ENCODE measurements at regions not wholly inside any gene's neighbourhood (a gene's known extent, or its start where the extent isn't known, plus 50 kb on each side); places are given as distances from the start of the nearest gene placed in this dataset.

GRCh38 chr14:104435147-104436046, 144.2 kb upstream of the C14orf180 start:
- DNase-seq (ENCODE audit: low read depth in 1 of 2, low spot score in 1 of 2), result no peak

- no peak for DNase-seq (ENCODE audit: low read depth in 1 of 2, low spot score in 1 of 2)
Observed at GRCh38 chr14:104436047-104436591, 143.4 kb upstream of the C14orf180 start.

- DNase-seq (ENCODE audit: low read depth in 1 of 2, low spot score in 1 of 2), result no peak
Observed at GRCh38 chr14:104436741-104437701, 142.5 kb upstream of the C14orf180 start.

GRCh38 chr14:104437703-104438102, 141.9 kb upstream of the C14orf180 start:
- no peak for DNase-seq (ENCODE audit: low read depth in 1 of 2, low spot score in 1 of 2)

- no peak for DNase-seq (ENCODE audit: low read depth in 1 of 2, low spot score in 1 of 2)
Observed at GRCh38 chr14:104438166-104438887, 141.2 kb upstream of the C14orf180 start.

GRCh38 chr14:104439625-104440024, 139.9 kb upstream of the C14orf180 start:
- DNase-seq (ENCODE audit: low read depth in 1 of 2, low spot score in 1 of 2), result no peak

- no peak for DNase-seq (ENCODE audit: low read depth in 1 of 2, low spot score in 1 of 2)
Observed at GRCh38 chr14:104440297-104440956, 139.1 kb upstream of the C14orf180 start.

GRCh38 chr14:104441275-104442106, 138.1 kb upstream of the C14orf180 start:
- no peak for DNase-seq (ENCODE audit: low read depth in 1 of 2, low spot score in 1 of 2)

GRCh38 chr14:104442107-104442551, 137.4 kb upstream of the C14orf180 start:
- no peak for DNase-seq (ENCODE audit: low read depth in 1 of 2, low spot score in 1 of 2)

GRCh38 chr14:104442631-104443390, 136.8 kb upstream of the C14orf180 start:
- DNase-seq (ENCODE audit: low read depth in 1 of 2, low spot score in 1 of 2), result no peak

- no peak for DNase-seq (ENCODE audit: low read depth in 1 of 2, low spot score in 1 of 2)
Observed at GRCh38 chr14:104443391-104444158, 136.0 kb upstream of the C14orf180 start.

GRCh38 chr14:104444159-104445030, 135.2 kb upstream of the C14orf180 start:
- DNase-seq (ENCODE audit: low read depth in 1 of 2, low spot score in 1 of 2), result no peak

- DNase-seq (ENCODE audit: low read depth in 1 of 2, low spot score in 1 of 2), result no peak
Observed at GRCh38 chr14:104445086-104445485, 134.5 kb upstream of the C14orf180 start.

- DNase-seq (ENCODE audit: low read depth in 1 of 2, low spot score in 1 of 2), result no peak
Observed at GRCh38 chr14:104445832-104446381, 133.7 kb upstream of the C14orf180 start.

GRCh38 chr14:104446611-104447010, 133.0 kb upstream of the C14orf180 start:
- no peak for DNase-seq (ENCODE audit: low read depth in 1 of 2, low spot score in 1 of 2)

GRCh38 chr14:104447750-104448149, 131.8 kb upstream of the C14orf180 start:
- DNase-seq (ENCODE audit: low read depth in 1 of 2, low spot score in 1 of 2), result no peak

- no peak for DNase-seq (ENCODE audit: low read depth in 1 of 2, low spot score in 1 of 2)
Observed at GRCh38 chr14:104448321-104448720, 131.2 kb upstream of the C14orf180 start.
